NCI-H128 (cell line): ENCODE measurements at regions not wholly inside any gene's neighbourhood (a gene's known extent, or its start where the extent isn't known, plus 50 kb on each side); places are given as distances from the start of the nearest gene placed in this dataset.

ENCODE experiments used
- DNase-seq: peaks from one replicate; lab custom pipeline; 2025; ENCODE audit not compliant: unreplicated experiment; lab: John Stamatoyannopoulos, UW

DNA sequence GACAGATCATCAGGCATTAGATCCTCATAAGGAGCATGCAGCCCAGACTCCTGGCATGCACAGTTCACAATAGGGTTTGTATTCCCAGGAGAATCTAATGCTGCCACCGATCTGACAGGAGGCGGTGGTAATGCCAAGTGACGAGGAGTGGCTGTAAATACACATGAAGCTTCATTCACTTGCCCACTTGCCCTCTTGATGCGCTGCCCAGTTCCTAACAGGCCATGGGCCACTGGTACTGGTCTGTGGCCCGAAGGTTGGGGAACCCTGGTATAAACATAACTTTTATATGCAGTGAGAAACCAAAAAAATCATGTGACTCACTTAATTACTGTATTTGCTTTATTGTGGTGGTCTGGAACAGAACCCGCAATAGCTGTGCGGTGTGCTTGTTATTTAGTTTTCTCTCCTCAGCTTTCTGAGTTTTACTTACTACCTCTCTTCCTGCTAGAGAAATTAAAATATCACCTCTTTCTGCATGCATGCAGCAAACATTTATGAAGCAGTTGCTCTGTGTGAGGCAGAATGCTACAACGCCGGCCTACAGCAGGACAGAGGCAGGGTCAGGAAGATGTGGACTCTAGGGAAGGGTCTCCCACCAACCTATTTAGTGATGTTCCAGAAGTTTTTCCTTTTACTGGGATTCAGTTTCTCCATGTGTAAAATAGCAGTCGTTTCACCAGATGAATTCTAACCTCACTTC, 151.3 kb downstream of the MAF start:
- DNase-seq: no peak

DNA sequence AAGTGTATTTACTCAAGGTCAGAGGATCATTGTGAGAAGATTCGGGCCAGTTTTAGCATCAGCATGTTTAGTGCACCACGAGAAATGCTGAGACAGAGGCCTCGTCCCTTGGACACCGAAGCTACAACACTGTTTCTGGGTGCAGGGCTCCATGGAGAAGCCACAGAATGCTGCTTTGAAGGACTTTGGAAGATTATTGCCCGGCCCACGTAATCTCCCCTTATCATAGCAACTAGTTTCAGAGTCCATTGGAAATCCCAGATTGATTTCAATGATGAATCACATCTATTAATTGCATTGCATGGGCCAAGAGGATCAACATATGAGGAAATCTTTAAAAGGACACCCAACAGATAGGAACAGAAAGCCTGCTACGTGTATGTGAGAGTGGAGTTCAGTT, 156.0 kb downstream of the MAF start:
- no peak for DNase-seq

- DNase-seq: no peak
Measured at GRCh38 chr16:79439901-79440300, 160.6 kb downstream of the MAF start.

GRCh38 chr16:79437764-79438751, 162.5 kb downstream of the MAF start:
- DNase-seq: no peak

- no peak for DNase-seq
Measured at GRCh38 chr16:79436885-79437284, 163.7 kb downstream of the MAF start.

DNA sequence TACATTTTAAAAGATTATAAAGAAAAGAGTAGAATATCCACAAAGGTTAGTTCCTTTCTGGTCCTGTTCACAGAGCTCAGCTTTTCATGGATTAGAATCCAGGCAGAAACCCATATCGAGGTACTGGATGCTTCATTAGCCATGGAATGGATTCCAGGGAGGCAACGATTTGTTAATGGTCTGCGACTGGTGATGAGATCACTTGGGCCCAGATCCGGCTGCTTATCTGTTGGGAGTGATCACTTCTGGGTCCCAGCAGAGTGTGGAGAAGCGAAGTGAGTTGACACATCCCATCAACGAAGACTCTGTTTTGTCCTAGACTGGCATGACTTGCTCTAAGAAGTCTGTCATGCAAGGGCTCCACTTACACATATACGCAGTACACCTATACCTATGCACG, 165.8 kb downstream of the MAF start:
- DNase-seq: no peak

DNA sequence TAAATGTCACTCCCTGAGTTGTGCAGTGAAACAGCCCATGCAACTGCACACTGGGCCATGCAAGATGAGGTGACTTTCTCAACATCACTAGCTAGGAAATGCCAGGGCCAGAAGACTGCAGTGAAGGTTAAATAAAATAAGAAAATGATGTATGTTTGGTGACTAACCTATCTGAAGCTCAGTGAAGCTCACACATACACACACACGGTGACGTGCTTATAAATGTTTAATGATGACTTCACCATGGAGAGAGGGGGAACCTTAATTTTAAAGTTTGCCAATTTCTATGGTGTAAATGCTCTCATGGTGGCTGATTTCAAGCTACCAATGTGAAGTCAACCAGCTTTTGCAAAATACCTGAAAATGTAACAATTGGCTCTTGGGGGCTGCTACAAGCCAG, 166.4 kb downstream of the MAF start:
- DNase-seq: no peak

DNA sequence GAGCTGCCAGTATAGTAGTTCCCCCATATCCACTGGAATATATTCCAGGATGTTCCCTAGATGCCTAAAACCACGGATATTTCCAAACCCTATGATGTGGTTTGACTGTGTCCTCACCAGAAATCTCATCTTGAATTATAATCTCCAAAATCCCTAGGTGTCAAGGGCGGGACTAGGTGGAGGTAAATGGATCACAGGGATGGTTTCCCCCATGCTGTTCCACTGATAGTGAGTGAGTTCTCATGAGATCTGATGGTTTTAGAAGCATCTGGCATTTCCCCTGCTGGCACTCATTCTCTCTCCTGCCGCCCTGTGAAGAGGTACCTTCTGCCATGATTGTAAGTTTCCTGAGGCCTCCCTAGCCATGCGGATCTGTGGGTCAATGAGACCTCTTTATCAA, 168.6 kb downstream of the MAF start:
- no peak for DNase-seq

- no peak for DNase-seq
Measured at GRCh38 chr16:79430191-79430678, 170.3 kb downstream of the MAF start.

DNA sequence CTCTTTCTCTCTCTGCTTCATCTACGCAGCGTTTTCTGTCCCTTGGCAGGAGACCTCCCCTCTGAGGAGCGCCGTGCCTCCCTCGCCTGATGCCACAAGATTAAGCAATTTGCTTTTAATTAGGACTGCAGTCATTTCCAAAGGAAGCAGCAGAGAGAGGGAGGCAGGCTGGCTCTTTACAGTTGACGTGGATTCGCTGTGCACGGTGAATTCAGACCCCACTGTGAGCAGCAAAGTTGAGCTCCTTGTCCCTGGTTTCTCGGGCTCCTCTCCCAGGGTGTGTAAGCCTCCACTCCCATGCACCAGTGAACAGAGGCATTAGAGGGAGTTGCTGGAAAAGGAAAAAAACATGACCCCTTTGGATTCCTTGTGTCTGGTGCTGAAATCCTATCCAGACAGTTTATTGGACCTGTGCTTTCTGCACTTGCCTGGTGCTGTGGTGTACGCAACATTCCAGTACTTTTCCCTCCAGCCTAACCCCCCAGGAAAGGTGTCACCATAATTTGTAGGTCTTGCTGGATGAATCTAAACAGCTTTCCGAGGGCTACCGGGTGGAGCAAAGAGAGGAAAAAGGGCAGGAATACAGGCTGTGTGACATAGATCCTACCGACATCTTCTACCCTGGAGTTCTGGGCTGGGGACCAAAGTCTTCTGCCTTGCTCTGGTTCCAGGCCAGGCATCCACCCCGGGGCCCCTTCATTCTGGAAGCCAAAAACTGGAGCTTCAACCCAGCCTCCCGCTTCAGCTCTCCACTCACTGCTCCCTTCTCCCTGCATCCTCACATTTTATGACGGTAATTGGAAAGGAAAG, 171.0 kb downstream of the MAF start:
- DNase-seq: no peak

DNA sequence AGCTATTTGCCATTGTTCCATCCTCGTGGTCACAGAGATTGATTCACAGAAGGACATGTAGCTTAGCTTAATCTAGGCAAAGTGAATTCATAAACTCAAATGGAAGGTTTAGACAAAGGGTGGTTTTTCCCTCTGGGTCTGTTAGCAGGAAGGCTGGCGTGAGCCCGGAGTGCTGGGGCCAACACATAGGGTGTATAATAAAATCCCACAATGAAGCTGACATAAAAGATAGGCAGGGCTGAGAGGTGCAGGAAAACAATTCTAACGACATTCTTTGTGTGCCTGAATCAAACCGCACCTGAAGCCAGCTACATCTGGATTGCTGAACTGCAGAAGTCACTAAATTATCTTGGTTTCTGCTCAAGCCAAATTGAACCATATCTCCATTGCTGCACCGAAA, 173.9 kb downstream of the MAF start:
- DNase-seq: no peak

GRCh38 chr16:79422064-79422463, 178.5 kb downstream of the MAF start:
- no peak for DNase-seq

GRCh38 chr16:79421126-79421525, 179.4 kb downstream of the MAF start:
- no peak for DNase-seq

DNA sequence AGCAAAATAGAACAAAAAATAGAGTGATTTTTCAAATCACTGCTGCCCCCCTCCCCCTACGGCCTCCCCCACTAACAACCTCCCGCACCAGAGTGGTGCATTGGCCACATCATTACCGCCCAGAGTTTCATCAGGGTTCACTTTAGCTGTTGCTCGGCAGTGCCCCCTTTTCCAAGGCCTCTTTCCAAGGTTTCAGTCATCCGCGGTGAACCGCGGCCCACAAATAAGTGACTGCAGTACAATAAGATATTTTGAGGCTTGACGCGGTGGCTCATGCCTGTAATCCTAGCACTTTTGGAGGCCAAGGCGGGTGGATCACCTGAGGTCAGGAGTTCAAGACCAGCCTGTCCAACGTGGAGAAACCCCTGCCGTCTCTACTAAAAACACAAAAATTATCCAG, 180.0 kb downstream of the MAF start:
- DNase-seq: no peak

DNA sequence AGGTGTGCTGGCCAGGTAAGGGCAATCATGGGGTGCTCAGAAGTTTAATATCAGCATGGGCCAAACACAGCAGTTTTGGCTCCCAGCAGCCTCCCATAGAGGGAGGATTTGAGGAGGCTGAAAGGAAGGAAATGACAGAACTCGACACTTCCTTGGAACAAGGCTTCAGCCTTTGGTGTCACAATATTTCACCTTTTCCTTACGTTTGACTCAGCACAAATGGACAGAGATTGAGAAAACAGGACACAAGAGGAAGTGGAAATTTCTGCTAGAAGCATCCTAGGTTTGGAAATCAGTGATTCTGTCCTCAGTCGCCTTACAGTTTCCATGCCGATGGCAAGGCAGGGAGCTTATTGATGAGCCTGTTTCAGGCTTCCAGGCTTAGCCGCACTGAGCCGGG, 181.4 kb downstream of the MAF start:
- no peak for DNase-seq

GRCh38 chr16:79417601-79418008, 182.9 kb downstream of the MAF start:
- no peak for DNase-seq

GRCh38 chr16:79415983-79416640, 184.4 kb downstream of the MAF start:
- DNase-seq: no peak

DNA sequence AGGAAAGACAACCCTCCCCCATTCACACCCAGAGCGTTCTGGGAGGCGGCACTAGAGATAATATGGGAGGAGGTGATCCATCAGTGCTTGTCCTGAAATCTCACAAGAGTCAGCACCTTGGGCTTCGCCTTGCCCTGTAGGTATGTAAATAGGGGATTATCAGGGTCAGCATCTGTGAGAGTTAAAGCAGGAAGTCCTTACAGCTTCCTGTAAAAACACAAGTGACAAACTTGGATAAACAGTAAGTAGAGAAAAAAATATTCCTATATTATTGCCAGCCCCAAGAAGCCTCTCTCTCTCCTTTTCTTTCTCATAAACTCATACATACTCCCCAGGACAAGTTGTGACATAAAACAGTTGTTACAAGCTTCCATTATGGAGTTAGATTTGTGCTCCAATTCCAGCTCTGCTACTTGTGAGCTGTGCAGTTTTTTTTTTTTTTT, 187.7 kb downstream of the MAF start:
- no peak for DNase-seq

DNA sequence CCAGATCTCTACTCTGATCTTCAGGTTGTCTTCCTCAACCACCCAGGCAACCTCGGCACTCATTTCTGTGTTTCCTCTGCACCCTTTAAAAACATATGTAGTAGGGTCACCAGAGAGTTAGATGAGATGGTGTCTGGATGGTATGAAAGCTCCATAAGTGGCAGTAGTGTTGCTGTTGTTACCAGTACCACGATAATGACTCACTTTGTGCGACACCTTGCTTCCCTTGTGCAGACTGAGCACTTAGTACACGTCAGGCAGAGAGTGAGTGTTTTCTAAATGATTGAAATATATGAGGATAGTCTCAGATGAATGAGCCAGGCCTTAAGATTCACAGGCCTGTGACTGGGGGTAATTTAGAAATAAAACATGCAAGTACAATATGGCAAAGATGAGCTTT, 188.7 kb downstream of the MAF start:
- DNase-seq: no peak

DNA sequence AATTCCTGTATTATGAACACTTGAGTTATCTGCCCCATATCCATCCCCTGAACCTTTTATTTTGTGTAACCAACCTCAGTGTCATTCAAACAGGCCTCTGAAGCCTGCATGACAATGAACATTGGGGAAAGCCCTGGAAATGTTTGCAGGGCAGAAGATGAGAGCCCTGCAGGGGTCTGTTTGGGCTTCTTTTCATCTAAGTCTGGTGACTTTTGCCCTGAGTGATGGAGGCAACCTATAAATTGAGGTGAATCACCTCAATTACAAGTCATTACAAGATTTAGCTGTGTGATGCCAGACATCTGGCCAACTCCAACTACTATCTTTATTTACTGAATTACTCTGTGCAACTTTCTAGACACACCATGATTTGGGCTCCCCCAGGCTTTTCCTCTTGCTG, 189.2 kb downstream of the MAF start:
- no peak for DNase-seq

DNA sequence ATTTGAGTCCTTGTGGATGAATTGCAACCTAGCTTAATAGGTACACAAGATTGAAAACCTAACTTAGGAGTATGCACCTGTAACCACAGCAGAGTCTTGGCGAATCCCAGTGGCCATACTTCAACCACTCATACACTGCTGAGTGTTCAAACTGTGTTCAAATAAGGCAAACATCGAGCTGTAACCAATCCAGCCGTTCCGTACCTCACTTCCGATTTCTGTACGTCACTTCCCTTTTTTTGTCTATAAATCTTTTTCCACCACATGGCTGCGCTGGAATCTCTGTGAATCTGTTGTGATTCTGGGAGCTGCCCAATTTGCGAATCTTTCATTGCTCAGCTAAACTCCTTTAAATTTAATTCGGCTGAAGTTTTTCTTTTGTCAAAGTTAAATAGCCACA, 190.6 kb downstream of the MAF start:
- no peak for DNase-seq
